ENCODE measurements at regions not wholly inside any gene's neighbourhood (a gene's known extent, or its start where the extent isn't known, plus 50 kb on each side); places are given as distances from the start of the nearest gene placed in this dataset.

GRCh38 chr2:242029422-242030225 is 160.1 kb downstream of the RTP5 start:
- Histone ChIP-seq H3K27ac (no peak overlapping the region), H3K4me1 (no peaks in the 10 kb centered on the region), H3K27me3 (peaks cover 0 to 30% of the 10 kb centered on the region in 2 donors), H3K36me3 (no peaks in the 10 kb centered on the region), H3K9me3 (no peaks in the 10 kb centered on the region), H3K4me3 (no peak overlapping the region)
- TF ChIP-seq CTCF (IDR thresholded peaks at IDR 0.05) (no peak), POLR2A (IDR thresholded peaks at IDR 0.05) (no peak), POLR2AphosphoS5 (IDR thresholded peaks at IDR 0.05) (no peak)
- intact Hi-C loops (cut with DNase I; ENCODE audit: low total_unique reads): no loop called here
- peak in 1 of 2 donors; percentile 43 for DNase-seq (ENCODE audit: low spot score in 2 of 2)

- no peaks in the 10 kb centered on the region for H3K4me1 ChIP-seq
- H3K27ac ChIP-seq: no peak overlapping the region
- H3K9me3 ChIP-seq: no peaks in the 10 kb centered on the region
- H3K4me3 ChIP-seq: no peak overlapping the region
- H3K27me3 ChIP-seq: peaks cover 0 to 28% of the 10 kb centered on the region in 2 donors
- intact Hi-C loops (cut with DNase I; ENCODE audit: low total_unique reads): no loop called here
- TF ChIP-seq CTCF (IDR thresholded peaks at IDR 0.05) (no peak), POLR2A (IDR thresholded peaks at IDR 0.05) (no peak), POLR2AphosphoS5 (IDR thresholded peaks at IDR 0.05) (no peak)
- DNase-seq (ENCODE audit: low spot score in 2 of 2): peak in 1 of 2 donors; percentile 5
- no peaks in the 10 kb centered on the region for H3K36me3 ChIP-seq
Observed at GRCh38 chr2:242030226-242030575, 160.7 kb downstream of the RTP5 start.

- TF ChIP-seq POLR2A (IDR thresholded peaks at IDR 0.05) (no peak), POLR2AphosphoS5 (IDR thresholded peaks at IDR 0.05) (no peak), CTCF (IDR thresholded peaks at IDR 0.05) (no peak)
- peaks cover 0 to 31% of the 10 kb centered on the region in 2 donors for H3K27me3 ChIP-seq
- peak in 1 of 2 donors; percentile 6 for DNase-seq (ENCODE audit: low spot score in 2 of 2)
- no peak overlapping the region for H3K27ac ChIP-seq
- H3K4me3 ChIP-seq: no peak overlapping the region
- no peaks in the 10 kb centered on the region for H3K9me3 ChIP-seq
- intact Hi-C loops (cut with DNase I; ENCODE audit: low total_unique reads): no loop called here
- H3K4me1 ChIP-seq: no peaks in the 10 kb centered on the region
- no peaks in the 10 kb centered on the region for H3K36me3 ChIP-seq
Observed at GRCh38 chr2:242030858-242031257, 161.3 kb downstream of the RTP5 start.

- Histone ChIP-seq H3K4me1 (no peaks in the 10 kb centered on the region), H3K36me3 (no peaks in the 10 kb centered on the region), H3K27me3 (peaks cover 0 to 35% of the 10 kb centered on the region in 2 donors), H3K9me3 (no peaks in the 10 kb centered on the region), H3K27ac (no peak overlapping the region), H3K4me3 (no peak overlapping the region)
- peak in 1 of 2 donors; percentile 48 for DNase-seq (ENCODE audit: low spot score in 2 of 2)
- TF ChIP-seq POLR2A (IDR thresholded peaks at IDR 0.05) (no peak), POLR2AphosphoS5 (IDR thresholded peaks at IDR 0.05) (no peak), CTCF (IDR thresholded peaks at IDR 0.05) (no peak)
- intact Hi-C loops (cut with DNase I; ENCODE audit: low total_unique reads): no loop called here
Observed at GRCh38 chr2:242031481-242032019, 162.0 kb downstream of the RTP5 start.
